ENCODE measurements at regions not wholly inside any gene's neighbourhood (a gene's known extent, or its start where the extent isn't known, plus 50 kb on each side); places are given as distances from the start of the nearest gene placed in this dataset.

- TF ChIP-seq TEAD4 (IDR thresholded peaks at IDR 0.05) (no peak), NFIC (IDR thresholded peaks at IDR 0.05) (no peak), YY1 (IDR thresholded peaks at IDR 0.05; ENCODE audit: low read depth) (no peak), FOXM1 (IDR thresholded peaks at IDR 0.05; ENCODE audit: borderline replicate concordance, low read depth) (no peak), RAD21 (IDR thresholded peaks at IDR 0.05; ENCODE audit: low read depth) (no peak), EGR1 (IDR thresholded peaks at IDR 0.05) (no peak), REST (IDR thresholded peaks at IDR 0.05; ENCODE audit: low read depth) (no peak), TCF12 (IDR thresholded peaks at IDR 0.05; ENCODE audit: low read depth) (no peak), ZBTB7A (IDR thresholded peaks at IDR 0.05; ENCODE audit: low read depth) (no peak), CREB1 (IDR thresholded peaks at IDR 0.05; ENCODE audit: low read depth) (no peak)
- TF ChIP-seq, protein P1, sequence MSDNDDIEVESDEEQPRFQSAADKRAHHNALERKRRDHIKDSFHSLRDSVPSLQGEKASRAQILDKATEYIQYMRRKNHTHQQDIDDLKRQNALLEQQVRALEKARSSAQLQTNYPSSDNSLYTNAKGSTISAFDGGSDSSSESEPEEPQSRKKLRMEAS (IDR thresholded peaks at IDR 0.05): no peak
- TF ChIP-seq, protein P2, sequence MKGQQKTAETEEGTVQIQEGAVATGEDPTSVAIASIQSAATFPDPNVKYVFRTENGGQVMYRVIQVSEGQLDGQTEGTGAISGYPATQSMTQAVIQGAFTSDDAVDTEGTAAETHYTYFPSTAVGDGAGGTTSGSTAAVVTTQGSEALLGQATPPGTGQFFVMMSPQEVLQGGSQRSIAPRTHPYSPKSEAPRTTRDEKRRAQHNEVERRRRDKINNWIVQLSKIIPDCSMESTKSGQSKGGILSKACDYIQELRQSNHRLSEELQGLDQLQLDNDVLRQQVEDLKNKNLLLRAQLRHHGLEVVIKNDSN (IDR thresholded peaks at IDR 0.05): no peak
These were observed 296.8 kb downstream of the IDS start for GRCh38 chrX:149208307-149208706.

Measured in Ishikawa (cell line).